ENCODE measurements at regions not wholly inside any gene's neighbourhood (a gene's known extent, or its start where the extent isn't known, plus 50 kb on each side); places are given as distances from the start of the nearest gene placed in this dataset.

GRCh38 chr3:76346690-76347089, 561.3 kb upstream of the ZNF717 start:
- intact Hi-C loops (cut with DNase I; ENCODE audit: low total_unique reads) (no loop called here), in situ Hi-C loops (cut with MboI; ENCODE audit: low pct_ligation_motif_present in 1 of 4, low pct_unique_long_range_greater_than_20kb in 1 of 4, low sequenced_read_pairs in 3 of 4) (no loop called here)
- TF ChIP-seq POLR2A (IDR thresholded peaks at IDR 0.05) (no peak), EP300 (IDR thresholded peaks at IDR 0.05; ENCODE audit: low read depth) (no peak), POLR2AphosphoS5 (IDR thresholded peaks at IDR 0.05) (no peak)
- TF ChIP-seq, protein P1, sequence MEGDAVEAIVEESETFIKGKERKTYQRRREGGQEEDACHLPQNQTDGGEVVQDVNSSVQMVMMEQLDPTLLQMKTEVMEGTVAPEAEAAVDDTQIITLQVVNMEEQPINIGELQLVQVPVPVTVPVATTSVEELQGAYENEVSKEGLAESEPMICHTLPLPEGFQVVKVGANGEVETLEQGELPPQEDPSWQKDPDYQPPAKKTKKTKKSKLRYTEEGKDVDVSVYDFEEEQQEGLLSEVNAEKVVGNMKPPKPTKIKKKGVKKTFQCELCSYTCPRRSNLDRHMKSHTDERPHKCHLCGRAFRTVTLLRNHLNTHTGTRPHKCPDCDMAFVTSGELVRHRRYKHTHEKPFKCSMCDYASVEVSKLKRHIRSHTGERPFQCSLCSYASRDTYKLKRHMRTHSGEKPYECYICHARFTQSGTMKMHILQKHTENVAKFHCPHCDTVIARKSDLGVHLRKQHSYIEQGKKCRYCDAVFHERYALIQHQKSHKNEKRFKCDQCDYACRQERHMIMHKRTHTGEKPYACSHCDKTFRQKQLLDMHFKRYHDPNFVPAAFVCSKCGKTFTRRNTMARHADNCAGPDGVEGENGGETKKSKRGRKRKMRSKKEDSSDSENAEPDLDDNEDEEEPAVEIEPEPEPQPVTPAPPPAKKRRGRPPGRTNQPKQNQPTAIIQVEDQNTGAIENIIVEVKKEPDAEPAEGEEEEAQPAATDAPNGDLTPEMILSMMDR (IDR thresholded peaks at IDR 0.05): no peak
- Histone ChIP-seq H3K36me3 (no peaks in the 10 kb centered on the region), H3K27ac (no peak overlapping the region), H3K4me1 (no peaks in the 10 kb centered on the region), H3K9me3 (no peaks in the 10 kb centered on the region), H3K27me3 (no peaks in the 10 kb centered on the region), H3K4me3 (no peak overlapping the region)
- 88 to 93% methylated on average over 3 of the region's 3 CpGs for WGBS, 2 donors (ENCODE audit: low coverage in 1 of 2)
- no peak for DNase-seq

DNA sequence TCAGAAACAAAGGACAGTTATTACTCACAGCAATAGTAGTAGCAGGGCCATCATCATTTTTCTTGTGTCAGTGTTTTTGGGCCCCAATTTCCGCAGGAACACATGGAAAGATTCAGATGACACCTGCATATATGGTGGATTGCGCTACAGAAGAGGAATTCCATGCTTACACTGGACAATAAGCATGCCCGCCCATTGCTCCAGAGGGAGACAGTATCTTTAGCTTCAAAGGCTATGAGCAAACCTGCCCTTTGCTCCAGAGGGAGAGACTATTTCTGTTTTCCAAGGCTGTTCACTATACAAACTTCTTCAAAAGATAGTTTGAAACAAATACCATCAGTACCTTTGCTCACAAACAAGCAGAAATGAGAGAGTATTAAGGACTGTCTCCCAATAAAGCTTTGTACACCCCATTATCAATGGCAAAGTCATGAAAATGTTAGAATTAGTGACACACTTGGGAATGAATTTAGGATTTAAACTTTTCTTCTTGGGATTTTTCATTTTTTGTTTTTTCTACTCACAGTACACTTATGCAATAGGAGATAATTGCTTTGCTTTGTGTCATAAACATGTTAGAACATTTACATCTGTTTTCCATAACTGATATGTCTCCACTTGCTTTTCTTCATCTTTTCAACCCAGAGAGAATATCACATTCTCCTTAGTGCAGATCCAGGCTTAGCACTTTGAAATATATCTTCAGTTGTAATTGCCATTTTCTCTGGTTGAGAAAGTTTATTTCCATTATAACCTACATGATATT, 564.5 kb upstream of the ZNF717 start:
- no peak for DNase-seq
- Histone ChIP-seq H3K27me3 (no peaks in the 10 kb centered on the region), H3K9me3 (no peaks in the 10 kb centered on the region), H3K4me1 (no peaks in the 10 kb centered on the region), H3K36me3 (no peaks in the 10 kb centered on the region), H3K27ac (no peak overlapping the region), H3K4me3 (no peak overlapping the region)
- in situ Hi-C loops (cut with MboI; ENCODE audit: low pct_ligation_motif_present in 1 of 4, low pct_unique_long_range_greater_than_20kb in 1 of 4, low sequenced_read_pairs in 3 of 4) (no loop called here), intact Hi-C loops (cut with DNase I; ENCODE audit: low total_unique reads) (no loop called here)
- TF ChIP-seq, protein P1 (IDR thresholded peaks at IDR 0.05): no peak
- no peak for TF ChIP-seq POLR2A (IDR thresholded peaks at IDR 0.05)
- no peak for TF ChIP-seq POLR2AphosphoS5 (IDR thresholded peaks at IDR 0.05)
- no peak for TF ChIP-seq EP300 (IDR thresholded peaks at IDR 0.05; ENCODE audit: low read depth)
- WGBS, 2 donors (ENCODE audit: low coverage in 1 of 2): 69 to 77% methylated on average over 2 to 3 of the region's 3 CpGs

DNA sequence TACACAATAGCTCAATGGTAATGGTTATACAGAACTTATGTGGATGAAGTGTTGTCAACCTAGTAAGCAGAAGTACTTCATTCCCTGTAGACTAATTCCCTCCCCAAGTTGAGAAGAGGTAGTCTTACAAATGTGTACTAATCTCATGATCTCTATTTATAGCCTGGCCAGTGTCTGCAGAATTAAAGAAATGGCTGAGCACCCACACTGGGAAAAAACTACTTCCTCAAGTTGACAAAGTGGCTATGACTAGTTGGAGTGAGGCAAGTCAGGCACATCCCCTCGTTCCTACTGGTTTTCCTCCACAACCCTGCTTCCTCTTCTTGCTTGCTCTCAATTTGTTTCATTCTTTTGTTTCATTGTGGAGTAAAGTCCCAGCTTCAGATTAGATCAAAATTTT, 566.7 kb upstream of the ZNF717 start:
- no peaks in the 10 kb centered on the region for H3K27me3 ChIP-seq
- WGBS, 2 donors (ENCODE audit: low coverage in 1 of 2): 40% methylated on average over 1 of the region's 1 CpG; no CpG with 5 or more reads in 1 of the 2 donors
- TF ChIP-seq, protein P1 (IDR thresholded peaks at IDR 0.05): no peak
- TF ChIP-seq EP300 (IDR thresholded peaks at IDR 0.05; ENCODE audit: low read depth): no peak
- TF ChIP-seq POLR2AphosphoS5 (IDR thresholded peaks at IDR 0.05): no peak
- TF ChIP-seq POLR2A (IDR thresholded peaks at IDR 0.05): no peak
- H3K4me3 ChIP-seq: no peak overlapping the region
- intact Hi-C loops (cut with DNase I; ENCODE audit: low total_unique reads): no loop called here
- in situ Hi-C loops (cut with MboI; ENCODE audit: low pct_ligation_motif_present in 1 of 4, low pct_unique_long_range_greater_than_20kb in 1 of 4, low sequenced_read_pairs in 3 of 4): no loop called here
- H3K36me3 ChIP-seq: no peaks in the 10 kb centered on the region
- no peak for DNase-seq
- H3K27ac ChIP-seq: no peak overlapping the region
- H3K9me3 ChIP-seq: no peaks in the 10 kb centered on the region
- no peaks in the 10 kb centered on the region for H3K4me1 ChIP-seq

GRCh38 chr3:76352511-76353284, 567.3 kb upstream of the ZNF717 start:
- Histone ChIP-seq H3K36me3 (no peaks in the 10 kb centered on the region), H3K27me3 (no peaks in the 10 kb centered on the region), H3K4me3 (no peak overlapping the region), H3K4me1 (no peaks in the 10 kb centered on the region), H3K9me3 (no peaks in the 10 kb centered on the region), H3K27ac (no peak overlapping the region)
- 56 to 65% methylated on average over 8 to 9 of the region's 9 CpGs for WGBS, 2 donors (ENCODE audit: low coverage in 1 of 2)
- TF ChIP-seq EP300 (IDR thresholded peaks at IDR 0.05; ENCODE audit: low read depth) (no peak), POLR2A (IDR thresholded peaks at IDR 0.05) (no peak), POLR2AphosphoS5 (IDR thresholded peaks at IDR 0.05) (no peak)
- TF ChIP-seq, protein P1 (IDR thresholded peaks at IDR 0.05): no peak
- intact Hi-C loops (cut with DNase I; ENCODE audit: low total_unique reads): no loop called here
- in situ Hi-C loops (cut with MboI; ENCODE audit: low pct_ligation_motif_present in 1 of 4, low pct_unique_long_range_greater_than_20kb in 1 of 4, low sequenced_read_pairs in 3 of 4): no loop called here
- no peak for DNase-seq

All from transverse colon (tissue), 4 donors.